ENCODE measurements at regions not wholly inside any gene's neighbourhood (a gene's known extent, or its start where the extent isn't known, plus 50 kb on each side); places are given as distances from the start of the nearest gene placed in this dataset.

DNA sequence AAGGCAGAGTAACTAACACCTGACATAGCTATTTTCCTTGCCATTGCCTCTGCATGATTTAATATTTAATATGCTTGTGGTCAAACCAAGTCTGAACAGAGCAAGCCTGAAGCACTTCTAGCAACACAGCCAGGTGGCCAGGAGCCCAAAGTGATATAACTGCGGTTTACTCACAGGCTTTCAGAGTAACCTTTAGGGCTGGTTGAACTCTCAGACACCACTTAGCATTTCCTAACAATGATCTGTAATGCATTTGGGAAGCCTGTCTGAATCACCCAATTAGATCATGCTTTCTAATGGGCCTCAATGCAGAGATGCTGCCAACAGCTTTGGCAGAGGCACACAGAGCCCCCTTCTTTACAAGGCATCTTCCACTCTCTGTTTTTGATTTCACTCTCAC lies 96.1 kb downstream of the FDX1 start:
- no peak for TF ChIP-seq POLR2A (IDR thresholded peaks at IDR 0.05)
- TF ChIP-seq, protein P1, sequence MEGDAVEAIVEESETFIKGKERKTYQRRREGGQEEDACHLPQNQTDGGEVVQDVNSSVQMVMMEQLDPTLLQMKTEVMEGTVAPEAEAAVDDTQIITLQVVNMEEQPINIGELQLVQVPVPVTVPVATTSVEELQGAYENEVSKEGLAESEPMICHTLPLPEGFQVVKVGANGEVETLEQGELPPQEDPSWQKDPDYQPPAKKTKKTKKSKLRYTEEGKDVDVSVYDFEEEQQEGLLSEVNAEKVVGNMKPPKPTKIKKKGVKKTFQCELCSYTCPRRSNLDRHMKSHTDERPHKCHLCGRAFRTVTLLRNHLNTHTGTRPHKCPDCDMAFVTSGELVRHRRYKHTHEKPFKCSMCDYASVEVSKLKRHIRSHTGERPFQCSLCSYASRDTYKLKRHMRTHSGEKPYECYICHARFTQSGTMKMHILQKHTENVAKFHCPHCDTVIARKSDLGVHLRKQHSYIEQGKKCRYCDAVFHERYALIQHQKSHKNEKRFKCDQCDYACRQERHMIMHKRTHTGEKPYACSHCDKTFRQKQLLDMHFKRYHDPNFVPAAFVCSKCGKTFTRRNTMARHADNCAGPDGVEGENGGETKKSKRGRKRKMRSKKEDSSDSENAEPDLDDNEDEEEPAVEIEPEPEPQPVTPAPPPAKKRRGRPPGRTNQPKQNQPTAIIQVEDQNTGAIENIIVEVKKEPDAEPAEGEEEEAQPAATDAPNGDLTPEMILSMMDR (IDR thresholded peaks at IDR 0.05), result no peak
- no peak for TF ChIP-seq EP300 (IDR thresholded peaks at IDR 0.05)
- no peak for TF ChIP-seq POLR2AphosphoS5 (IDR thresholded peaks at IDR 0.05)

All from sigmoid colon (tissue), 4 donors.